ENCODE measurements at regions not wholly inside any gene's neighbourhood (a gene's known extent, or its start where the extent isn't known, plus 50 kb on each side); places are given as distances from the start of the nearest gene placed in this dataset.

- TF ChIP-seq, protein P1, sequence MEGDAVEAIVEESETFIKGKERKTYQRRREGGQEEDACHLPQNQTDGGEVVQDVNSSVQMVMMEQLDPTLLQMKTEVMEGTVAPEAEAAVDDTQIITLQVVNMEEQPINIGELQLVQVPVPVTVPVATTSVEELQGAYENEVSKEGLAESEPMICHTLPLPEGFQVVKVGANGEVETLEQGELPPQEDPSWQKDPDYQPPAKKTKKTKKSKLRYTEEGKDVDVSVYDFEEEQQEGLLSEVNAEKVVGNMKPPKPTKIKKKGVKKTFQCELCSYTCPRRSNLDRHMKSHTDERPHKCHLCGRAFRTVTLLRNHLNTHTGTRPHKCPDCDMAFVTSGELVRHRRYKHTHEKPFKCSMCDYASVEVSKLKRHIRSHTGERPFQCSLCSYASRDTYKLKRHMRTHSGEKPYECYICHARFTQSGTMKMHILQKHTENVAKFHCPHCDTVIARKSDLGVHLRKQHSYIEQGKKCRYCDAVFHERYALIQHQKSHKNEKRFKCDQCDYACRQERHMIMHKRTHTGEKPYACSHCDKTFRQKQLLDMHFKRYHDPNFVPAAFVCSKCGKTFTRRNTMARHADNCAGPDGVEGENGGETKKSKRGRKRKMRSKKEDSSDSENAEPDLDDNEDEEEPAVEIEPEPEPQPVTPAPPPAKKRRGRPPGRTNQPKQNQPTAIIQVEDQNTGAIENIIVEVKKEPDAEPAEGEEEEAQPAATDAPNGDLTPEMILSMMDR (IDR thresholded peaks at IDR 0.05; ENCODE audit: low read length), result no peak
- TF ChIP-seq EZH2 (optimal IDR thresholded peaks at IDR 0.05; ENCODE audit: low read depth, low read length) (no peak), EZH2phosphoT487 (IDR thresholded peaks at IDR 0.05; ENCODE audit: low read length) (no peak)
Observed at GRCh38 chr2:168338803-168339437, 91.5 kb upstream of the STK39 start.
